Motor neuron (in vitro differentiated cells): ENCODE measurements at regions not wholly inside any gene's neighbourhood (a gene's known extent, or its start where the extent isn't known, plus 50 kb on each side); places are given as distances from the start of the nearest gene placed in this dataset.

Source experiments
- ATAC-seq, 8 experiments: fragments of 200-7000 bp; cut with Tn5 transposase; replicated peaks in 6 of 8; 2 replicates each; pipeline ENCODE4 v1.8.0; 2021; ENCODE audit warnings: mild to moderate bottlenecking in 8 of 8, moderate library complexity in 8 of 8
- H3K27ac ChIP-seq, 2 donors: fragments of 250-450 bp; sonication (Bioruptor Pico); 2 replicates each; pipeline ENCODE4 v1.9.0; 2021; ENCODE audit warnings: antibody characterized with exemption in 2 of 2, mild to moderate bottlenecking in 2 of 2, moderate library complexity in 1 of 2
- H3K4me1 ChIP-seq, 2 donors: fragments of 250-450 bp; sonication (Bioruptor Pico); replicated peaks in 1 of 2; 2 replicates each; pipeline ENCODE4 v1.6.1; 2021; ENCODE audit warnings: antibody characterized with exemption in 2 of 2, mild to moderate bottlenecking in 2 of 2, moderate library complexity in 1 of 2
- H3K4me3 ChIP-seq, 5 donors: fragments of 250-450 bp; sonication (Bioruptor Pico); 2 replicates each; pipeline ENCODE4 v1.9.0; 2021; ENCODE audit warnings: antibody characterized with exemption in 5 of 5, mild to moderate bottlenecking in 5 of 5, moderate library complexity in 4 of 5
- WGBS, 10 experiments: fragments of 450-650 bp; shearing (Covaris generic); methylation state at CpG; one replicate each; pipeline ENCODE4 v1.0.0; 2022; 5-methylcytosine and 5-hydroxymethylcytosine counted together
- in situ Hi-C, 9 experiments: fragments of 400-800 bp; cut with MboI; loops; one replicate each; pipeline ENCODE4 v1.15.0; 2021; ENCODE audit warnings: low sequenced_read_pairs in 9 of 9, low pct_unique_long_range_greater_than_20kb in 2 of 9; ENCODE audit not compliant: unreplicated experiment in 9 of 9

GRCh38 chr2:204492417-204492816 is 52.9 kb upstream of the PARD3B start:
- Histone ChIP-seq H3K4me3 (no peak overlapping the region), H3K27ac (no peak overlapping the region), H3K4me1 (peaks cover 0 to 2% of the 10 kb centered on the region in 2 donors)
- 74 to 100% (median 90%) methylated on average over 1 to 2 of the region's 2 CpGs; no CpG with 5 or more reads in 1 of the 10 experiments for WGBS, 10 experiments
- in situ Hi-C loops: no loop called here
- ATAC-seq: no peak

GRCh38 chr2:204494681-204495080 is 50.6 kb upstream of the PARD3B start:
- Histone ChIP-seq H3K27ac (no peak overlapping the region), H3K4me3 (no peak overlapping the region), H3K4me1 (no peaks in the 10 kb centered on the region)
- in situ Hi-C loops: no loop called here
- 38 to 100% (median 77%) methylated on average over 1 to 3 of the region's 3 CpGs; no CpG with 5 or more reads in 4 of the 10 experiments for whole genome bisulfite sequencing, 10 experiments
- ATAC-seq: no peak

- in situ Hi-C loops: no loop called here
- H3K4me3 ChIP-seq: no peak overlapping the region
- ATAC-seq: no peak
- peaks cover 0 to 2% of the 10 kb centered on the region in 2 donors for H3K4me1 ChIP-seq
- H3K27ac ChIP-seq: no peak overlapping the region
These were observed 49.9 kb upstream of the PARD3B start for GRCh38 chr2:204495381-204495780.
